ENCODE measurements at regions not wholly inside any gene's neighbourhood (a gene's known extent, or its start where the extent isn't known, plus 50 kb on each side); places are given as distances from the start of the nearest gene placed in this dataset.

- TF ChIP-seq POLR2A (IDR thresholded peaks at IDR 0.05) (no peak), CTCF (IDR thresholded peaks at IDR 0.05) (no peak), EP300 (IDR thresholded peaks at IDR 0.05) (no peak)
Observed at GRCh38 chr4:140253556-140254027, 99.6 kb upstream of the MAML3 start.
